NT2/D1 (cell line): ENCODE measurements at regions not wholly inside any gene's neighbourhood (a gene's known extent, or its start where the extent isn't known, plus 50 kb on each side); places are given as distances from the start of the nearest gene placed in this dataset.

Experiments
- SUZ12 ChIP-seq: IDR thresholded peaks from 2 replicates; pipeline ENCODE4 v1.6.1; 2011; ENCODE audit not compliant: insufficient read length, insufficient read depth; ENCODE audit errors: extremely low read depth
- YY1 ChIP-seq: IDR thresholded peaks from 2 replicates; pipeline ENCODE4 v1.6.1; 2011; ENCODE audit not compliant: insufficient read length, insufficient read depth
- ZNF274 ChIP-seq: IDR thresholded peaks from 2 replicates; pipeline ENCODE4 v1.6.1; 2011; ENCODE audit warnings: mild to moderate bottlenecking, low read depth, low read length

DNA sequence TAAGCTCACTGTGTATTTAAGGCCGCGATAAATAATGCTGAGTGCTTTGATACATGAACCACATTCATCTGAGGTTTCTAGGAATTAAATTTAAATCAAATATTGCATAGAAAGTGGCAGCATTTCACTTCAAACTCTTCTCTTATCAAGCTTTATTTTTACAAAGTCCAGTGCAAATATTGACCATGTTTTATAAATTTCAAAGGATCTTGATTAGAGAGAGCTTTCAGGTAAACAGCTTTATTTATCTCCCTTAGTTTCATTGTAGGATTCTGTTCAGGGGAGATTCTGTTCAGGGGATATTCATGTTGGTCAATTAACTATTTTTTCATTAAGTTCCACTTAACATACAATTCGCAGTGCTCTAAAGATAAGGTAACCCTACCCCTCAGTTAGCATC lies 249.7 kb upstream of the IRS2 start:
- TF ChIP-seq YY1 (no peak), SUZ12 (no peak), ZNF274 (no peak)
